Stimulated activated CD8-positive, alpha-beta memory T cell treated with anti-CD3 and anti-CD28 coated beads, Interleukin-7, amount 100 ng/mL, for 24 hours (primary cell): ENCODE measurements at regions not wholly inside any gene's neighbourhood (a gene's known extent, or its start where the extent isn't known, plus 50 kb on each side); places are given as distances from the start of the nearest gene placed in this dataset.

Experiments
- DNase-seq: peaks from one replicate; pipeline ENCODE4 v3.0.0-alpha.2; 2020; ENCODE audit warnings: low read depth

- no peak for DNase-seq
Measured at GRCh38 chr15:85941186-85941855, 138.3 kb upstream of the AGBL1 start.

DNA sequence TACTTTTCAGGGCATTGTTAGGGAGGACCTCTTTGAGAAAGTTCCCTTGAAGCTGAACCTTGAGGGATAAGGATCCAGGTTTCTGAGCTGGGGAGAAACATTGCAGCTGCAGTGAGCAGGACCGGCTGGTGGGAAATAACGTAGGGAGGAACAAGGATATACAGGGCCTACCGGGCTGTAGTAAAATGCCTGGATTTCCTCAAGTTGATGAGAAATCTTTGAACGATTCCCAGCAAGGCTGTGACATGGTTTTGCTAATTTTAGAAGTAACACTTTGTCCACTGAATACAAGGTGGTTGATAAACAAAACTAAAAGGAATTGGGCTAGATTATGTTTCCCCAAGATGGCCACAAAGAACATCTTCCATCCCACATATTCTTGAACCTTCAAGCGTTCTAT lies 137.0 kb upstream of the AGBL1 start:
- DNase-seq: no peak

DNA sequence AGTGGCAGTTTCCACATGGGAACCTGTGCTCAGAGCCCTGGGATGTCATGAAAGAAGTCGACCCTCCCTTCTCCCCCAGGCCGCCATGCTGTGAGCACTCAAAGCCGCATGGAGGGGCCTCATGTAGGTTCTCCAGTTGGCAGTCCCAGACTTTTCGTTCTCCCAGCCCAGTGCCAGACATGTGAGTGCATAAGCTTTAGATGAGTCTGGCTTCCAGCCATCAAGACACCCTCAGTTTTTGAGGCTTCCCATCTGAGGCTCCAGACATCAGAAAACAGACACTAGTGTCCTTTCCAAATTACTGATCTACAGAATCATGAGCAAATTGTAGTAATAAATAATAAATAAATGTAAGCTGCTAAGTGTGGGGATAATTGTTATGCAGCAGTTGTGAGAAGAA lies 136.5 kb upstream of the AGBL1 start:
- DNase-seq: no peak

DNA sequence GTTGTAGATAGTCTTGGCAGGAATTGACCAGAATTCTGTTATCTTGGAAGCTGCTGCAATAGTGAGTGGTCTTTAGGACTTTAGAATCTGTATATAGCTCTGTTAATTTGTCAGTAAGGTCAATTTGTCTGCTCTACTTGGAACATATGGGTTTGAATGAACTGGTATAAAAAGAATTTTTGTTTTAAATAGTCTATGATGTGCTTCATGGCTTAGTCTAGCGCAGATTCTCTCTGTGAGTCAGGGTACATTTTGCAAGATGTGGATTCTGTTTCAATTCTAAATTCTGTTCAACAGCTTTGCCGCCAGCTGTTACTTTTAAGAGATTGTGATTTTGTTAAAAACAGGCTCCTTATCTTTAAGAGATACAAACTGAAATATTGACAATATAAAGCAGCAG lies 135.9 kb upstream of the AGBL1 start:
- no peak for DNase-seq

GRCh38 chr15:85947021-85947420 lies 132.7 kb upstream of the AGBL1 start:
- no peak for DNase-seq

DNA sequence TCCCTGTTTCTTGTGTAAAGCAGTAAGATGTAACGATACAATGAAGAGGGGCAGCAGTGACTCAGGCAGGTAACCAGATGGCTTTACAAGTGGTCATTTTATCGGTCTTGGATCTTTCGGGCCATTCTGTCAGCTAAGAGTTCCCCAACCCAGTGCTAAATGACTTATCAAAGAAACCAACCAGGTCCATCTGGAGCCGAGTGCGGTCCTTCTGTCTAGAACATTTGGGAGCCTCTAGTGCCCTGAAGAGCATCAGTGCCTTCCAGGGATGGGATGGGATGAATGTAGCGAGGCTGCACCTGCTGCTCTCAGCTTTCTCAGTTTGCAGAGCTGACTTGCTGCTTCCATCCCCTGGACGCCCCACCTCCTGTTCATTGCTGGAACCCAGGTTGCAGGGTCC lies 131.7 kb upstream of the AGBL1 start:
- no peak for DNase-seq

DNA sequence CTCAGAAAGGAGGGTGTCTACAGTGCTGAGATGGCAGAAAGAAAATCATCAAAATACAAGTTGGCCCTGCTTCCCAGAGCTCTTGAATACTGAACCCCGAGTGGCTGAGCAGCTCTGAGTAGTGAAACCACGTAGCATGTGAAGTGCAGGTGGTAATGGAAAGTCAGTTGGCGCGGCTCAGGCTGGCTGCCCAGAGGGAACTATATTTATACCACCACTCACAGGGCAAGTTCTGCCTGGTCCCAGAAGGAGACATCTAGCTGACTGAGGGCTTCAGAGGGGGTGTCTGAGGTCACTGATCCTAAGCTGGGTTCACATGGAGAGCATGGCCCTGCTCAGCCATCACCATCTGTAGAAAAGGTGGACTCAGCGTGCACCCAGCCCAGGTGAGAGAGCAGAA lies 129.6 kb upstream of the AGBL1 start:
- no peak for DNase-seq

DNA sequence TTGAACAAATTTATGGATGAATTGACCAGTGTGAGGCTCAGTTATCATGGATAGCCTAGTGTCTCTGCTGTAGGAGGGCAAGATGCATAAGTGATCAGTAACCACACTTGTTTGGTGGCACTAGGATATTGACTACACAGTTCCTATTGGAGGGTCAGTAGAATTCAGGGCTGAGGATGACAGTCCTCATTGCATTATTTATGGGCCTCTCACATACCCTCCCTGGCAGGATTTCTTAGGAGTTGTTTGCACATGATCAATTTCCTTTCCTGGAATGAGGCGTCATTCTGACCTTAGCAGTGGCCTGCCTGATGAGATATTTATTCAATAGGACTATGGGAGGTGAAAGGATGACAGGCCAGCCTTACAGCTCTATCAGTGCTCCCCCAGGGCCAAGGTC lies 125.1 kb upstream of the AGBL1 start:
- DNase-seq: no peak

GRCh38 chr15:85955501-85956391 lies 123.9 kb upstream of the AGBL1 start:
- DNase-seq: no peak

DNA sequence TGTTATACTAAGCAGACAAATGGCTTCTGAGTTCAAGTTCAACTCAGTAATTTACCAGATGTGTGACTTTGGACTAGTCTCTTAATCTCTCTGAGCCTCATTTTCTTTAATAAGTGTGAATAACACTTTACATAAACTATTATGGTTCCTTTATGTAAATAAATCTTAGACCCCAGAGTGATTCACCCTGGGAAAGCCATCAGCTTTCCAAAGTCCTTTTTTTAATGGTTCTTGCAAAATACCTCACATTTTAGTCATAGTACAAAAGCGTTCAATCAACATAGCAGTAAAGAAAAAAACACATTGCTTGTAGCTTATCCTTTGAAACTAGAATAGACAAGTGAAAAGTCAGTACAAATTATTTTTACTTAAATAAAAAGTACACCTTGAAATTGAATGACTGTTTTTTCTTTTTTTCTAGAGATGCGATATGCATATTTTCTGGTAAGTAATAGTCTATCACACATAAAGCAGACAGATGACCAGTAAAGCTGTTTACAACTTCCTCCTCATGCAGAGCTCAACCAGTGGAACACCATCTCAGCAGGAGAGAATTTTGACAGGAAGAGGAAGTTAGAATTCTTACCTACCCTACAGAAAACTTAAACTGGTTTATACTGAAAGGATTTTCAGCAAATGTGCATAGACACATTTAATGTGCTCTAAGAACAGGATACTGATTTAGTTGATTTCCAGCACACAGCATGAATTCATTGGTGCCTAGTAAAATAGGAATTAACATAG lies 123.0 kb upstream of the AGBL1 start:
- DNase-seq: no peak

DNA sequence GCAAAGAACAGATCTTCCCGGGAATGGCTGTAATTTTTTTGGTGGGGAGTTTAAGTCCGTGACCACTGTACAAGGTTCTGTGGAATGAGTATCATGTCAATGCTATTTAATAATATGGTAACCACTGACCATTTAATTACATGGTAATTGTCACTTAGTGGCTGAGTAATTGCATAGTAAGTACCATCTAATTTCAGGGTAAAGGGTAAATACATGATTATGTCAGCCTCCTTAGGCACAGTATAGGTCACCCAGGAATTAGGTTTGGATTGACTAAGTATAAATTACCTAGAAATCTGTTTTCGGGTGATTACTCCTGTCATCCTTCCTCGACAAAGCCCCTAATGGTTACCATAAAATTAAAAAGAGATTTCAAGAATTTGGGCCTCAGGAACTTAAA lies 120.1 kb upstream of the AGBL1 start:
- DNase-seq: no peak

- DNase-seq: no peak
Measured at GRCh38 chr15:85960381-85960780, 119.3 kb upstream of the AGBL1 start.

- DNase-seq: no peak
Measured at GRCh38 chr15:85961821-85962220, 117.8 kb upstream of the AGBL1 start.

GRCh38 chr15:85963262-85963760 lies 116.4 kb upstream of the AGBL1 start:
- no peak for DNase-seq

DNA sequence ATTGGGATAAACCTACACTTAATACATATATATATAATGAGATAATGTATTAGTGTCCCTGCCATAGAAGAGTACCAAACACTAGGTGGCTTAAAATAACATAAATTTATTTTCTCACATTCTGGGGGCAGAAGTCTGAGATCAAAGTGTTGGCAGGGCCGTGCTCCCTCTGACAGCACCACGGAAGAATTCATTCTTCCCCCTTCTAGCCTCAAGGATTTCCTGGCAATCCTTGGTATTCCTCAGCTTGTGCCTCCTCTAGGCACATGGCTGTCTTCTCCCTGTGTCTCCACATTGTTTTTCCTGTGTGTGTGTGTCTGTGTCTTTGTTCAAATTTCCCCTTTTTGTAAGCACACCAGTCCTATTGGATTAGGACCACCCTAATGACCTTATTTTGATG lies 115.2 kb upstream of the AGBL1 start:
- DNase-seq: no peak

DNA sequence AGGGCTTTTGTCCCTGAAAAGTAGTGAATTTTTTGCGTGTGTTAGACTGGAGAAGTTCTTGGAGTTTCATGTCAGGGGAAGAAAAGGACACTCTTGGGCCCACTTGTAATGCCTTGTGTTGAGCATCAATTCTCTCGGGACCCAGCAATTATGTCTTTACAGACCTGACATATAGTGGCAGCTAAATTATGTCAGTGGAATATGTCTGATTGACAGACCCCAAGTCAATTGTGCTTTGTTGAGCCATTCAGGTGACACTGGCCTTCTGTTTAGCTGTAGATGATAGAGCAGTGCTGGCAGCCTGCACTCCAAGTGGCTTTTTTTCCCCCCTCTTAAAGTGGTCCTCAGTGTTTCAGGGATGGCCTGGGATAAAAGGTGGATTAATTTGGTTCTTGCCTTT lies 112.1 kb upstream of the AGBL1 start:
- DNase-seq: no peak

DNA sequence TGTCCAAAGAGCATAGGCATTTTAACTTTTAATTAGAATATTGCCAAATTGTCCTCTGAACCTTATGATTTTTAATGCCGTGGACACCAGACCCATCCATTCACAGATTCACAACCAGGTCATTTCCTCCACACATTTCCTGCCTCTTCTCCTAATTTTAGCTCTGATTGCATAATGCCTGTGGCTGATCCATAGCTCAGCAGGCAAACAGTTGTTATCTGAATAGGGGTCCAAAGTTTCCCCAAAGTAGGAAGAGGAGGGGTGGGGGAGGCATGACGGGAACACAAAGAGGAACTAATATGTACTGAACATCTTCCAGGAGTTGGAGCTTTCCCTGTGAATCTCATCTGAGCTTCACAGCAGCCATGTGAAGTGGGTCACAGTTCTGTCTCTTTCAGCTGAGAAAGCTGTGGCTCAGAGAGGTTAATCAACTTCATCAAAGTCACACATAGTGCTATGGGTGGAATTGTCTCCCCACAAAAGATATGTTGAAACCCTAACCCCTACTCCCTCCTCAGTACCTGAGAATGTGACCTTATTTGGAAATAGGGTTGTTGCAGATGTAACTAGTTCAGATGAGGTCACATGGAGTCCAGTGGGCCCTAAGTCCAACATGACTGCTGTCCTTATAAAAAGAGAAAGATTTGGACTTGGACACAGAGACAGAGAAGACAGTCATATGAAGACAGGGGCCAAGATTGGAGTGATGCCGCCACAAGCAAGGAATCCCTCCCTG lies 106.7 kb upstream of the AGBL1 start:
- no peak for DNase-seq

DNA sequence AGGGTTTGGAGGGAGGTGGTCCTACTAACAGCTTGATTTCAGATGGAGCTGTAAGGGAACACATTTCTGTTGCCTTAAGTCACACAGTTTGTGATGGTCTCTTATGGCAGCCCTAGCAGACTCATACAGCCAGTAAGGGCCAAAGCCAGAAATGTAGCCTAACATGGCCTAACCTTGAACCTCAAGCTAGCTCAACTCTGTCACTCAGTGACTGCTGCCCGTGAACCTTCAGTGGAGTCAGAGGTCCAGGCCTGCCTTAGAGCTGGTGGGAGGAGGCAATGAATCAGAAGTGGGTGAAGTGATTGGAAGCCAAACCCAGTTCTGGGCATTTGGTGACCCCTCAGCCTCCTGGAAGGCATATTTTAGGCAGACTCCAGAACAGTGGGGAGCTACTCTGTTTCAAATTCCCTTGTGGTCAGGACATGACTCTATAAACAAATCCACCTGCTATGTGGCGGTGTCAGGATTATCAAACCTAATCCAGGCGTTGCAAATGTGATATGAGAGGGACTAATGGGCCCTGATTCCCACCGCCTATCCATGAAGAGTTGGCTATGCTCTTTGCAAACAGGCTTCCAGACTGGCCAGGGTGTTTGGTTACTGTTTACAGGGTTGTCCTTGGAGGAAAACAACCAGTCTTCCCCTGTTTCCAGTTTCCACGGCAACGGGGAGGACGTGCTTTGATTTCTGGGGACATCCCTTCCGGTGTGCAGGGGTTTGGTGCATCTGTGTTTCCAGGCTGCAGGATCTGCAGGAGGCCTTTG lies 105.9 kb upstream of the AGBL1 start:
- no peak for DNase-seq

DNA sequence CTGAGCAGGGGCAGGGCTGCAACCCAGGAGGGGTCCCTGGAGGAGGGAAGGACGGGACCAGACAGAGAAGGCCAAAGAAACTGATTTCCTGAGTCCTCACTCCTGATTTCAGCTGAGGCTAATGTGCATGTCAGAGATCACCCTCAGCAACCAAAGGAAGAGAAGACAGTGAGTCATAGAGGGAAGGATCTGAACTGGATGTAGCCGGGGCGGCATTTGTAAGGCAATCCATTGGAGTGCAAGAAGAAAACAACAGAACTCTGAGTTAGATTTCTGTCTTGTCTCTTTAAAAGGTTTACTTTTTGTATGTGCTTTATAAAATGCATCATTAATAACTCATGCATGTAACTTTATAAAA lies 105.3 kb upstream of the AGBL1 start:
- no peak for DNase-seq

DNA sequence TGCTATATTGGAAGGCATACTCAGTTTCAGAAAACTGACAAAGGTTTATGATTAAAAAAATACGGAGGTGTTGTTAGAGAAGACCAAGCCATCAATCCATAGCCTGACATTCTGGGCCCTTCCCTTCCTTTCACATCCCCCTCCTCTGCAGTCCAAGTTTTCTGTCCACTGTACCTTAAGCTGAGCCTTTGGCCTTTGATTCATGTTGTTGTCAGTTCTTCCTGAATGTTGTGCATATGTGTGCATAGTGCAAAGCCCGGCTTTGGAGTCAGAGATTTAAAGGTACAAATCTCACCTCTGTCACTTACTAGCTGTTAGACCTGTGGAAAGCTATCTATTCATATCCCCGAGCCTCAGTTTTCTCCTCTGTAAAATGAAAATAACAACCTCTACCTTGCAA lies 104.9 kb upstream of the AGBL1 start:
- no peak for DNase-seq

DNA sequence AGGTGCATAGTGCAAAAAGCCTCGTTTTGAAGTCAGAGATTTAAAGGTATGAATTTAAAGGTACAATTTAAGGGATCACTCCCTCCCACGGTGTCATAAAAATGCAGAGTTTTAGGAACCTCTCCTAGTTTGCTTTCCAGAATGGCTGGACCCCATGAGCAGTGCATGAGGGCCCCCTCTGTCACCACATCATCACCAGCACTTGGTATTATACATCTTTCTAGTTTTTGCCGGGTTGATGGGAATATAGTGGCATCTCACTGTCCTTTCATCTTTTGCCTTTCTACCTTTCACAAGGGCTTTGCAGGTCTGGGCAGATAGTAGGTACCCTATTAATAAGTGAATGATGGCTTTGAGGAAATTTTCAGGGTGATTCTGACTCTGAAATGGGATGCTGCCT lies 103.6 kb upstream of the AGBL1 start:
- no peak for DNase-seq
